GM12875 (cell line): ENCODE measurements at regions not wholly inside any gene's neighbourhood (a gene's known extent, or its start where the extent isn't known, plus 50 kb on each side); places are given as distances from the start of the nearest gene placed in this dataset.

Source experiments
- H3K4me3 ChIP-seq: one replicate; pipeline ENCODE4 v1.5.1; 2011; ENCODE audit warnings: low read depth, low read length, control low read depth
- CTCF ChIP-seq: IDR thresholded peaks from 2 replicates; pipeline ENCODE4 v1.5.1; 2011; ENCODE audit warnings: low read depth, mild to moderate bottlenecking, control low read depth, inconsistent platforms, low read length, moderate library complexity, borderline replicate concordance; ENCODE audit not compliant: insufficient read depth

GRCh38 chr12:77741974-77742517 lies 88.6 kb upstream of the NAV3 start:
- no peak overlapping the region for H3K4me3 ChIP-seq
- no peak for TF ChIP-seq CTCF

- H3K4me3 ChIP-seq = no peak overlapping the region
- peak; percentile 31; the same call in 1 of the 2 replicates for TF ChIP-seq CTCF
Measured at GRCh38 chr12:77736219-77736965, 94.3 kb upstream of the NAV3 start.

GRCh38 chr12:77734214-77734883 lies 96.3 kb upstream of the NAV3 start:
- H3K4me3 ChIP-seq = no peak overlapping the region
- TF ChIP-seq CTCF = no peak

GRCh38 chr12:77728018-77728417 lies 102.7 kb upstream of the NAV3 start:
- no peak for TF ChIP-seq CTCF
- no peak overlapping the region for H3K4me3 ChIP-seq

GRCh38 chr12:77727442-77728001 lies 103.2 kb upstream of the NAV3 start:
- no peak for TF ChIP-seq CTCF
- H3K4me3 ChIP-seq = no peak overlapping the region

- no peak for TF ChIP-seq CTCF
- no peak overlapping the region for H3K4me3 ChIP-seq
Measured at GRCh38 chr12:77725611-77726010, 105.1 kb upstream of the NAV3 start.
